Spinal cord (tissue), 9 donors: ENCODE measurements at regions not wholly inside any gene's neighbourhood (a gene's known extent, or its start where the extent isn't known, plus 50 kb on each side); places are given as distances from the start of the nearest gene placed in this dataset.
A peak's percentile ranks its signal among the peaks of the same experiment; 100 is the strongest.

Experiments used
- DNase-seq, 6 donors: peaks; one replicate each; pipeline versions ENCODE4 v3.0.0 to v3.0.0-alpha.2; 2013 to 2015; ENCODE audit warnings: low spot score in 6 of 6, low read depth in 4 of 6
- H3K27ac ChIP-seq: one replicate; pipeline ENCODE4 v1.5.1; 2013; ENCODE audit warnings: low read depth, low read length, control low read depth
- H3K27me3 ChIP-seq: one replicate; pipeline ENCODE4 v1.6.1; 2013; ENCODE audit warnings: low read length; ENCODE audit not compliant: control insufficient read depth, insufficient read depth
- H3K36me3 ChIP-seq: one replicate; pipeline ENCODE4 v1.6.1; 2013; ENCODE audit warnings: low read length; ENCODE audit not compliant: control insufficient read depth, insufficient read depth
- H3K4me1 ChIP-seq: one replicate; pipeline ENCODE4 v1.6.1; 2013; ENCODE audit warnings: low read length; ENCODE audit not compliant: control insufficient read depth, insufficient read depth
- H3K4me3 ChIP-seq: one replicate; pipeline ENCODE4 v1.5.1; 2013; ENCODE audit warnings: low read depth, low read length, control low read depth
- H3K9me3 ChIP-seq: one replicate; pipeline ENCODE4 v1.6.1; 2013; ENCODE audit warnings: low read length; ENCODE audit not compliant: control insufficient read depth, insufficient read depth
- WGBS: methylation state at CpG from one replicate; pipeline ENCODE4 v1.1.5; 2013; ENCODE audit warnings: missing lambda C conversion rate; ENCODE audit not compliant: insufficient coverage; 5-methylcytosine and 5-hydroxymethylcytosine counted together
- donor health status: healthy.

DNA sequence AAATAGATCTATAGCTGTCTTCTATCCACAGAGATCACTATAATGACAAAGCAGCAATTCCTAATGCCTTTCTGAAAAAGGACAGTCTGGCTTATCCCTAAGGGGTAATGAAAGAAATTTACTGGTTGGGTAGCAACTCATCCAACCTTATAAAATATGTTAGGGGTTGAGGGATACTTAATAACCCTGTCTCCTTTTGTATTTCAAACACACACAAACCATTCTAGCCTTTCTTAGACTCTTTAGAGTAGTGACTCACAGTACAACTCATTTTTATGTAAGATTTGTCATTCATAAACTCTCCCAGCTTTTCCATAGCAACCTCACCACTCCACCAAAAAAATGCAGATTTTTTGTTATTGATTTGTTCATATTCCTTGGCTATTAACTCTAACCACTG lies 167.9 kb downstream of the FSCB start:
- H3K4me3 ChIP-seq, result no peak overlapping the region
- peak in 2 of 6 donors; percentile 2 to 52 for DNase-seq
- H3K4me1 ChIP-seq, result no peaks in the 10 kb centered on the region
- H3K36me3 ChIP-seq, result no peaks in the 10 kb centered on the region
- no peaks in the 10 kb centered on the region for H3K27me3 ChIP-seq
- H3K9me3 ChIP-seq, result no peaks in the 10 kb centered on the region
- no peak overlapping the region for H3K27ac ChIP-seq

DNA sequence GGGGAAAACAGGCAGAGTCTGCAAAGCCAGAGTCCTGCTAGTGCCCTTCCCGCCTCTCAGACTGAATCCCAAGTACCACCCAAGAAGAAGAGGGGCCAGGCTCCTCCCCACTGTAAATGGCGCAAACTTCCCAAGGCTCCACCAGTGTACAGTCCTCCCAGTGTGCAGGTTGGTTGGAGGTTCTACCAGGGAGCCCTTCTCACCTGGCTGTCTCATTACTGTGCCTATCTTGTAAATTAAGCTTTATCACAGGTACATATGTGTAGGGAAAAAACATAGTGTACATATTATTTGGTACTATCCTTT lies 189.7 kb downstream of the FSCB start:
- Histone ChIP-seq H3K27ac (no peak overlapping the region), H3K4me3 (no peak overlapping the region), H3K4me1 (no peaks in the 10 kb centered on the region), H3K9me3 (no peaks in the 10 kb centered on the region), H3K27me3 (no peaks in the 10 kb centered on the region), H3K36me3 (no peaks in the 10 kb centered on the region)
- DNase-seq, result no peak
- no CpG with 5 or more reads among the region's 2 CpGs for WGBS

DNA sequence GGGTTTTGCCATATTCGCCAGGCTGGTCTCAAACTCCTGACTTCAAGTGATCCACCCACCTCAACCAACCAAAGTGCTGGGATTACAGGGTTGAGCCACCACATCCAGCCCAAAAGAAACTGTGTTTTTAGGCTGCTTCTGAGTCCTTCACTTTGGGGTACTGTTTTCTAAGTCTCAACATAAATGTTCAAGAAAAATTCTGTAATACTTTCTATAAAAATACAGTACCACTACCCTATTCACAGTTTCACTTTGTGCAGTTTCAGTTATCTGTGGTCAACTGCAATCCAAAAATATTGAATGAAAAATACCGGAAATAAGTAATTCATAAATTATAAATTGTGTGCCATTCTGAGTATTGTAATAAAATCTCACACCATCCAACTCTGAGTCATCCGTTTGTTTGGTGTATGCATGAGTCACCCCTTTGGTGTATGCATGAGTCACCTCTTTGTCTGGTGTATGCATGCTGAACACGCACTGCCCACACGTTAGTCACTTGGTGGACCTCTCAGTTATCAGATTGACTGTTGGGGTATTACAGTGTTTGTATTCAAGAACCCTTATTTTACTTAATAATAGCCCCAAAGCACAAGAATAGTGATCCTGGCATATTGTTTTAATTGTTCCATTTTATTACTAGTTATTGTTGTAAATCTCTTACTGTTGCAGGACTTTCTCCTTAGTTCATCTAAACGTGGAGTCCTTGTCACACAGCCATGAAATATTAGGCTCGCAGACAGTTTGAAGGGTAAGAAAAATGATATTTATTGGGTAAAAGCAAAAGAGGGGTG lies 190.2 kb downstream of the FSCB start:
- WGBS, result 100% methylated on average over 1 of the region's 7 CpGs
- DNase-seq, result no peak
- Histone ChIP-seq H3K4me3 (no peak overlapping the region), H3K36me3 (no peaks in the 10 kb centered on the region), H3K27ac (no peak overlapping the region), H3K9me3 (no peaks in the 10 kb centered on the region), H3K27me3 (no peaks in the 10 kb centered on the region), H3K4me1 (no peaks in the 10 kb centered on the region)

DNA sequence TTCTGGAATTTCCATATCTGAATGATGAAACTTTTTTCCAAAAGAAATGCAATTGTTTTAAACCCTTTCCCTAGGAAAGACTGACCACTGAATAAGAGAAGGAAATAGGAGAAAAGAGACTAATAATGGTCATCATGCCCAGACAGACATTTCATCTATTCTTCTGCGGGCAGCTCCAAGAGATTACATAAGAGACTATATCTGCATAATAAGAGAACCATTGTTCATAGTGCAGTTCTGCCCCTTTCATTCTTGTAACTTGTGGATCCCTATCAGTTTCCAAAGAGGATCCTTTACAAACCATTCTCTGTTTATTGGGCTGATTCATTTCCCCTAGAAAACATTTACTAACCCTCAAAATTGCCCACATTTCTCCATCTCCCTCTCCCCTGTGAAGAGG lies 197.8 kb downstream of the FSCB start:
- no peak overlapping the region for H3K4me3 ChIP-seq
- no CpG with 5 or more reads among the region's 1 CpG for WGBS
- H3K4me1 ChIP-seq, result no peaks in the 10 kb centered on the region

DNA sequence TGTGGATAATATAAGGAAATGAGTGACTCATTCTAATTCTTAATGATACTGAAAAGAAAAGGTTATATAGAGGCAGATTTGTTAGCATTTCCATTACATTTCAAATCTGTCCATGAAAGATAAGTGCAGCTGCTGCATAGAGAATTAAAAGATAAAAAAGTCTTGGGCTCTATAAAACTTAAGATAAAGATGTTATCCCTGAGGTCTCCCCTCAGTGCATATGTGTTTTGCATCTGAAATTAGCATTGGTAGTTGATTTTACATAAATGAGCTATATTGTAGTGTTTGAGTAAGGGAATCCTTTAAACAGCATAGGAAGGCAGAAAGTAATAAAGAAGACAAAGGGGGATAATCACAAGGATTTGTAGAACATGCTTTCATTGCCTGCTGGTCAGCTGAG lies 206.2 kb downstream of the FSCB start:
- Histone ChIP-seq H3K9me3 (no peaks in the 10 kb centered on the region), H3K4me3 (no peak overlapping the region), H3K27ac (no peak overlapping the region), H3K27me3 (no peaks in the 10 kb centered on the region), H3K4me1 (no peaks in the 10 kb centered on the region), H3K36me3 (no peaks in the 10 kb centered on the region)
- DNase-seq, result peak in 2 of 6 donors; percentile 3 to 45

More for the DNA sequence above, 197.8 kb downstream of the FSCB start:
- no peaks in the 10 kb centered on the region for H3K9me3 ChIP-seq
- no peaks in the 10 kb centered on the region for H3K27me3 ChIP-seq
- no peak overlapping the region for H3K27ac ChIP-seq
- DNase-seq, result no peak
- H3K36me3 ChIP-seq, result no peaks in the 10 kb centered on the region

DNA sequence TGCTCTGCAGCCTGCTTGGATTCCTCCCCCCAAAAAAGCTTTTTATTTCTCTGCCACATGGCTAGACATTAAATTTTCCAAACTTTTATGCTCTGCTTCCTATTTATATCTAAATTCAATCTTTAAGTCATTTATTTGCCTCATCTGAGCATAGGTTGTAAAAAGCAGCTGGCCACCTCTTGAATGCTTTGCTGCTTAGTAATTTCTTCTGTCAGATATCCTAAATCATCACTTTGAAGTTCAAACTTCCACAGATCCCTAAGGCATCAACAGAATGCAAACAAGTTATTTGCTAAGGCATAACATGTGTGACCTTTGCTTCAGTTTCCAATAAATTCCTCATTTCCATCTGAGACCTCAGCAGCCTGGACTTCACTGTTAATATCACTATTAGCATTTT lies 209.6 kb downstream of the FSCB start:
- DNase-seq, result no peak
- no peaks in the 10 kb centered on the region for H3K36me3 ChIP-seq
- H3K4me3 ChIP-seq, result no peak overlapping the region
- no peaks in the 10 kb centered on the region for H3K9me3 ChIP-seq
- no peaks in the 10 kb centered on the region for H3K27me3 ChIP-seq
- no peak overlapping the region for H3K27ac ChIP-seq
- no peaks in the 10 kb centered on the region for H3K4me1 ChIP-seq

DNA sequence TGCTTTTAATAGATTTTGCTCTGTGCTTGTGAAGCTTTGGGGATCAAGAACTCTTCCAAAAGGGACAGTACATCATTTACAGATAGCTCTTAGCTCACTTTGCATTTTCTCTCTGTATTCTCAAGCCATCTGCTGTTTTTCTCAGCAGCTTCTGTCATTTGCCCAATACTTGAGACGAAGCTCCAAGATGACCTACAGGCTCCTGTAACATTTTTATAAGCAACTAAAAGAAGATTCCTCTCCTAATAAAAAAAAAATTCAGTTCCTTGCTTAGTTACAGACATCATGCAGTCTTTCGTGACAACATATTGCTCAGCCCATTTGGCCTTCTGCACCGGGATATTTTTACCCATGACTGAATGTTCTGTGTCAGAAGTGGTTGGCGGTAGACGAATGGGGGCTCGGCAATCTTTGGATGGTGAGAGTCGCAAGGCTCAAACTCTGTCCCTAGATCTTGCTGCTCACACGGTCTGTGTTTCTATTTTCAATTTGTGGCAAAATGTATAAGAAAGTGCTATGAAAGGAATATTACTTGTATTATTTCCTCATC lies 215.6 kb downstream of the FSCB start:
- H3K4me3 ChIP-seq, result no peak overlapping the region
- no peaks in the 10 kb centered on the region for H3K36me3 ChIP-seq
- H3K27ac ChIP-seq, result no peak overlapping the region
- H3K27me3 ChIP-seq, result no peaks in the 10 kb centered on the region
- H3K4me1 ChIP-seq, result no peaks in the 10 kb centered on the region
- 85% methylated on average over 5 of the region's 8 CpGs for WGBS
- DNase-seq, result peak in 1 of 6 donors; percentile 45
- H3K9me3 ChIP-seq, result no peaks in the 10 kb centered on the region

DNA sequence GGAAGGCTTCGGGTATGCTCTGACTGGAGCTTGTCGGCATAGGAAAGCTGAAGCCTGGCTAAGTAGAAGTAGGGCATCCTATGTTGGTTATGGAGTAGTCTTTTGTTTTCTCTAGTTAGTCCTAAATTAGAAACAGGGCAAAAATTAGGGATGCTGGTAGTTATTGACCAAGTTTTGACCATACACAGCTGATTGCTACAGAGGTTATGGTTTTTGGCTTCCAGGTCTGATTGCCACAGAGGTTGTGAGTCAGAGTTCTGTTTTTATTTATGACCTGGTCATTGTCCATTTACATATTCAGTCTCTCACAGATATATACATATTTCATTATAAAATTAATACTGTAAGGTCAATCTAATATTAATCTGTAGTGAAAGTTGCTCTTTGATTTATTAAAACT lies 219.2 kb downstream of the FSCB start:
- WGBS, result 79% methylated on average over 2 of the region's 2 CpGs
- no peak for DNase-seq
- H3K27ac ChIP-seq, result no peak overlapping the region
- H3K4me1 ChIP-seq, result no peaks in the 10 kb centered on the region
- no peak overlapping the region for H3K4me3 ChIP-seq
- H3K27me3 ChIP-seq, result no peaks in the 10 kb centered on the region
- H3K36me3 ChIP-seq, result no peaks in the 10 kb centered on the region
- no peaks in the 10 kb centered on the region for H3K9me3 ChIP-seq

DNA sequence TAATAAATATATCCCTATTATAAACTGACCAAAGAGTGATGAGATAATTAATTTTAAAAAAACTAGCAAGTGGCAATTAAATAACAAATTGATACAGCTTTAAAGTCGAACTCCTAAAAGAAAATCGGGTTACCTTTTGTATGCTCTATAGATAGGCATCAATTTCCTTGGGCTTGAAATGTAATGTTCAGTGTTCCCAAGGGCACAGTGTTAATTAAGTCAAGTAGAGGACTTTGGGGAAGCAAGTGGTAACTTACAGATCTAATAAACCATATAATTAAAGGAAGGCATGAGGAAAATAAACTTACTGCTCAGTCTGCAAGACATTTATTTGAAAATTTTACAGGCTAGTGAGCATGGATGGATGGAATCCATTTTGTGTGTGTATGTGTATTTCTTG lies 220.9 kb downstream of the FSCB start:
- WGBS, result no CpG with 5 or more reads among the region's 2 CpGs

DNA sequence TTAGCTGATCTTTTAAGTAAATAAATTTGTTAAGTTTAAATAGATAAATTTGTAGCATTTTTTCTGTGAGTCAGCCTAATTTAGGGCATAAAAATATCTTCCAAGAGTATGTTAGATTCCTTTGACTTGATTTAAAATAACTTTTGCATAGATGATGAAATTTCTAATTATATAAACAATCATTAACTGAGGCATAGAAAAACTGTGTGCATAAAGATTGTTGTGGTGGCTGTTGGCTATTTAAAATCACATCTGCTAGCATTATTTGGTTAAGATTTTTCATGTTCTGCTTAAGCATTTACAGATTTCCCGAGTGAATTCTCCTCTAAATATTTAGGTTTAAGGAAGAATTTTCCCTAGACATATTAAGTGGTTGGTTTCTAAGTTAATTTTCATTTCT lies 223.2 kb downstream of the FSCB start:
- DNase-seq, result no peak
- no peaks in the 10 kb centered on the region for H3K36me3 ChIP-seq
- no peak overlapping the region for H3K27ac ChIP-seq
- no CpG with 5 or more reads among the region's 1 CpG for WGBS
- H3K27me3 ChIP-seq, result no peaks in the 10 kb centered on the region
- no peaks in the 10 kb centered on the region for H3K4me1 ChIP-seq
- no peaks in the 10 kb centered on the region for H3K9me3 ChIP-seq
- no peak overlapping the region for H3K4me3 ChIP-seq

More for the DNA sequence above, 220.9 kb downstream of the FSCB start:
- Histone ChIP-seq H3K9me3 (no peaks in the 10 kb centered on the region), H3K4me3 (no peak overlapping the region), H3K27ac (no peak overlapping the region), H3K36me3 (no peaks in the 10 kb centered on the region), H3K27me3 (no peaks in the 10 kb centered on the region), H3K4me1 (no peaks in the 10 kb centered on the region)
- DNase-seq, result peak in 2 of 6 donors; percentile 8 to 86
